Spinal cord (tissue), 9 donors: ENCODE measurements at regions not wholly inside any gene's neighbourhood (a gene's known extent, or its start where the extent isn't known, plus 50 kb on each side); places are given as distances from the start of the nearest gene placed in this dataset.

Source experiments
- DNase-seq, 6 donors: peaks; one replicate each; pipeline versions ENCODE4 v3.0.0 to v3.0.0-alpha.2; 2013 to 2015; ENCODE audit warnings: low spot score in 6 of 6, low read depth in 4 of 6
- H3K27ac ChIP-seq: one replicate; pipeline ENCODE4 v1.5.1; 2013; ENCODE audit warnings: low read depth, low read length, control low read depth
- H3K27me3 ChIP-seq: one replicate; pipeline ENCODE4 v1.6.1; 2013; ENCODE audit warnings: low read length; ENCODE audit not compliant: control insufficient read depth, insufficient read depth
- H3K36me3 ChIP-seq: one replicate; pipeline ENCODE4 v1.6.1; 2013; ENCODE audit warnings: low read length; ENCODE audit not compliant: control insufficient read depth, insufficient read depth
- H3K4me1 ChIP-seq: one replicate; pipeline ENCODE4 v1.6.1; 2013; ENCODE audit warnings: low read length; ENCODE audit not compliant: control insufficient read depth, insufficient read depth
- H3K4me3 ChIP-seq: one replicate; pipeline ENCODE4 v1.5.1; 2013; ENCODE audit warnings: low read depth, low read length, control low read depth
- H3K9me3 ChIP-seq: one replicate; pipeline ENCODE4 v1.6.1; 2013; ENCODE audit warnings: low read length; ENCODE audit not compliant: control insufficient read depth, insufficient read depth
- WGBS: methylation state at CpG from one replicate; pipeline ENCODE4 v1.1.5; 2013; ENCODE audit warnings: missing lambda C conversion rate; ENCODE audit not compliant: insufficient coverage; 5-methylcytosine and 5-hydroxymethylcytosine counted together
- donor health status: healthy.

DNA sequence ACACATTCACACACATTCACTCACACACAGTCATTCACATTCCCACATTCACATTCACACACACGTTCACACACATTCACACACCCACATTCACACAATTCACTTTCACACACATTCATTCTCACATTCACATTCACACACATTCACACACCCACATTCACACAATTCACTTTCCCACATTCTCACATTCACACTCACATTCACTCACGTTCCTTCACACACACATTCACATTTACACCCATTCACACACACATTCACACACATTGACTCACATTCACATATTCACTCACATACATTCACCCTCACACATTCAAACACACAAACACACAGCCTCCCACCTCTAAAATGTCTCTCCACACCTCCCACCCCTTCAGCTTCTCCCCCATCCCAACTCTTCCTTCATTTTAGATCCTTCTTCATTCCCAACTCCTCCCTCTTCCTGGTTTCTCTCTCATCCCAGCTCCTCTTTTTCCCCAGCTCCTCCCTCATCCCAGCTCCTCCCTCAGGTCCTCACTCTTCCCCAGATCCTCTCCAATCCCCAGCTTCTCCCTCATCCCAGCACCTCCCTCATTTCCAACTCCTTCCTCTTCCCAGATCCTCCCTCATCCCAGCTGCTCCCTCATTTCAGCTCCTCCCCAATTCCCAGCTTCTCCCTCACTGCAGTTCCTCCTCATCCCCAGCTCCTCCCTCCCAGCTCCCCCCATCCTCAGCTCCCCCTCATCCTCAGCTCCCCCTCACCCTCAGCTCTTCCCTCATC is 111.0 kb downstream of the FAM53A start:
- Histone ChIP-seq H3K27ac (no peak overlapping the region), H3K9me3 (no peaks in the 10 kb centered on the region), H3K4me3 (no peak overlapping the region), H3K27me3 (peaks cover 44% of the 10 kb centered on the region), H3K36me3 (peaks cover 3% of the 10 kb centered on the region), H3K4me1 (peaks cover 32% of the 10 kb centered on the region)
- WGBS: 76% methylated on average over 2 of the region's 2 CpGs
- no peak for DNase-seq

DNA sequence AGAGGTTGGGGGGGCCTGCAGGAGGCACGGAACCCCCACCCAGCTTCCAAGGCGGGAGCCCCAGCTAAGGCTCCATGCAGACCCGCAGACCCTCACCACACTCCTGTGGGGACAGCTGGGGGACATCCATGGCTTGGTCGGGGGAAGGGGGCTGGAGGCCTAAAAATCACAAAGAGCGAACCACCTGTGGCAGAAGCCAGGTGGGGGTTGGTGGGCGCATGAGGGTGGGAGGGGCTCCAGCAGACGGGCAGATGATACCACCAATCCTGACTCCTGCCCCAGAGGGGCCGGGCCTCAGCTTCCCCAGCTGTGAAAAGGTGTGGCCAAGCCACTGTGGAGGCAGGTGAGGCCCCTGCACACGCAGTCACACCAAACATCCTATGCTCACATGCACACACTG is 111.6 kb downstream of the FAM53A start:
- Histone ChIP-seq H3K9me3 (no peaks in the 10 kb centered on the region), H3K4me3 (no peak overlapping the region), H3K4me1 (peaks cover 32% of the 10 kb centered on the region), H3K36me3 (peaks cover 3% of the 10 kb centered on the region), H3K27me3 (peaks cover 37% of the 10 kb centered on the region), H3K27ac (no peak overlapping the region)
- WGBS: 53% methylated on average over 5 of the region's 9 CpGs
- DNase-seq: no peak

GRCh38 chr4:1572010-1572385 is 112.1 kb downstream of the FAM53A start:
- Histone ChIP-seq H3K4me3 (no peak overlapping the region), H3K9me3 (no peaks in the 10 kb centered on the region), H3K27me3 (peaks cover 34% of the 10 kb centered on the region), H3K4me1 (peaks cover 29% of the 10 kb centered on the region), H3K27ac (no peak overlapping the region), H3K36me3 (peaks cover 3% of the 10 kb centered on the region)
- no peak for DNase-seq
- WGBS: 68% methylated on average over 5 of the region's 10 CpGs

- H3K4me1 ChIP-seq: peaks cover 23% of the 10 kb centered on the region
- no peak overlapping the region for H3K4me3 ChIP-seq
- H3K27me3 ChIP-seq: peaks cover 34% of the 10 kb centered on the region
- no peak for DNase-seq
- H3K27ac ChIP-seq: no peak overlapping the region
- peaks cover 3% of the 10 kb centered on the region for H3K36me3 ChIP-seq
- H3K9me3 ChIP-seq: no peaks in the 10 kb centered on the region
- WGBS: 76% methylated on average over 19 of the region's 22 CpGs
These were observed 112.7 kb downstream of the FAM53A start for GRCh38 chr4:1571165-1572009.

DNA sequence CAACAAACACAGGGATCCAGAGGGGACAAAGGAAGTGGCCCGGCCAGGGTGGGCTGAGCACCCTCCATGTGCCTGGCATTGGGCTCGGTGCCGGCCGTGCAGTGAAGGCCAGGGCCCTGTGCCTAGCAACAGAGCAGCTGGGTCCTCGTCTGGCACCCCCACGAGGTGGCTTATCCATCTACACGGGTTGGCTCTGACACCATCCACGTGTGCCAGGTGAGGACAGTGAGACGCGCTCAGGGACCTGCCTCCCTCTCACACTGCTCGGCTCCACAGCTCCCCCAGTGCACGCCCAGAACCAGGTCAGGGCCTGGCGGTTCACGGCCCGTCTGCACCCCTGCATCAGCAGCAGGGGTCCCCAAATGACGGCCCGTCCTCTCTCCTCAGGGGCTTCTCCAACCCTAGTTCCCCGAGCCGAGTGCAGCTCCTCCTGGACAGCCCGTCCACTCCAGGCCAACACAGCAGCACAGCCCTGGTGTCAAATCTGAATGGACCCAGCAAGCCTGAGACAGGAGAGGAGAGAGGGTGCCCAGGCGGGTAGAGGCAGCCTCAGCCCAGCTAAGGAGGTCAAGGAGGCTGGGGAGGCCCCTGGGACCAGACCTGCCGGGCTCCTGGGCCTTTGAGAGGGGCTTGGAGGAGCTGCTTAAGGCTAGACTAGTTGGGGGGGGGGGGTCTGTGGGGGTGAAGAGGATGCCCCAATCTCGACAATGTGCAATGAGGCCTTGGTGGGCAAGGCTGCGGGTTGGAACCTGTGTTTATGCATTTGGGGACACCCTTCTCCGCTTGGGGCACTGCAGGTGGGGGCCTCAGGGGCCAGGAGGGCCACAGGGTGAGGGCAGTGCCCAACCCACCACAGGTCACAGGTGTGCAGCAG is 113.6 kb downstream of the FAM53A start:
- no peak for DNase-seq
- H3K9me3 ChIP-seq: no peaks in the 10 kb centered on the region
- WGBS: 72% methylated on average over 24 of the region's 25 CpGs
- H3K4me1 ChIP-seq: peaks cover 15% of the 10 kb centered on the region
- H3K27me3 ChIP-seq: peaks cover 26% of the 10 kb centered on the region
- peaks cover 3% of the 10 kb centered on the region for H3K36me3 ChIP-seq
- no peak overlapping the region for H3K27ac ChIP-seq
- no peak overlapping the region for H3K4me3 ChIP-seq

DNA sequence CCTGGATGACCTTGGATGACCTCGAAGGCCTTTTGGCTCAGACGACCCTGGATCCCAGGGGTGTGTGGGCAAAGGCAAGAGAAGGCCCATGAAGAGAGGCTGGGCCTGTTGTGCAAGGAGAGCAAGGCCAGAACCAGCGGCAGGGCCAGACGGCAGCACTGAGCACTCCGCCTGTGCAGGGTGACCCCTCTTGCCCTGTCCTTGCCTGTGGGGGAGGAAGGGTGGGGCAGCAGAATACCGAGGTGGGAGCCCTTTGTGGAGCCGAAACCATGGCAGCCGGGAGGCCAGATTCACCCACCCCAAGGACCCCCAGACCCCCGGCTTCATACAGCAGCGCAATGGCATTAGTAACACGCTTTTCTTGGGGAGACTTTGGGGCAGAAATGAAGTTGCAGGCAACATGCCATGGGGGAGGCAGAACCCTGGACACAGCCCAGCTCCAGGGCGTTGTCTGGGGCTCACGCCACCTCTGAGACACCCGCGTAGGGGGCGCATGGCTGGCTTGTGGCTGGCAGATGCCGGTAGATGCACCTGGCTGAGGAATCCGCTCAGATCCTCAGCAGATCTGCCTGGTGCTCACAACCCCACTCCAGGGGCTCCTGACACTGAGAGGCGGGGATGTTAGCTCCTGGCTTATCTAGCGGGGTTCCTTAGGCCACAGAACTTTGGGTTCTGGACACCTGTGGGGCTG is 114.5 kb downstream of the FAM53A start:
- DNase-seq: no peak
- no peak overlapping the region for H3K4me3 ChIP-seq
- H3K4me1 ChIP-seq: peaks cover 8% of the 10 kb centered on the region
- 82% methylated on average over 16 of the region's 20 CpGs for WGBS
- no peaks in the 10 kb centered on the region for H3K9me3 ChIP-seq
- peaks cover 3% of the 10 kb centered on the region for H3K36me3 ChIP-seq
- peaks cover 20% of the 10 kb centered on the region for H3K27me3 ChIP-seq
- H3K27ac ChIP-seq: no peak overlapping the region

DNA sequence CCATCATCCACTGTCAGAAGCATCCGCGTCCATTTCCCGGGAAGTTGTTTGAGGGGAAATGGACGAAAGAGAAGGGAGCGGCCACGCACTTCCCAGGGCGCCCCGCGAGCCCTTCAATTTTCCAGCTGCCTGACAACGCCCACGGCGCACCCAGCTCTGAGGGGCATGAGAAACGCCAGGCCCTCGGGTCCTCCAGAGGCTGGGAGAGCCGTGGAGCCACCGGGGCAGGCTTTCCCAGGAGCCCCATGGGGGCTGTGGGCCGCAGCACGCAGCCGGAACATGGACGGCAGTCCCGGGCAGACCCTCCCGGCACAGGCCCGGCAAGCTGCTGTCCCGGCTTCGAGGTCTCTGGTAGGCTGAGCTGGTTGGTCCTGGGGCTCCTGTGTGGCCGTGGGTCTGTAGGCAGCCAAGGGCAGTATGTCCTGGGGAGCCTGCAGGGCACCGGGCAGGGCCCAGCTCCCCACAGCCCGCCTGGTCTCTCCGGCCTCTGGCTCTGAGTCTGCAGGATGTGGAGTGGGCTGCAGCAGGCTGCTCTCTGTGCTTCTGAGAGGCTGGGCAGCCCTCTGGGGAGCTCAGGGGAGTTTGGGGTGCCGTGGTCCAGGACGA is 115.2 kb downstream of the FAM53A start:
- Histone ChIP-seq H3K4me3 (no peak overlapping the region), H3K27me3 (peaks cover 13% of the 10 kb centered on the region), H3K4me1 (peaks cover 8% of the 10 kb centered on the region), H3K36me3 (peaks cover 3% of the 10 kb centered on the region), H3K9me3 (no peaks in the 10 kb centered on the region), H3K27ac (no peak overlapping the region)
- DNase-seq: no peak
- 68% methylated on average over 30 of the region's 31 CpGs for WGBS

DNA sequence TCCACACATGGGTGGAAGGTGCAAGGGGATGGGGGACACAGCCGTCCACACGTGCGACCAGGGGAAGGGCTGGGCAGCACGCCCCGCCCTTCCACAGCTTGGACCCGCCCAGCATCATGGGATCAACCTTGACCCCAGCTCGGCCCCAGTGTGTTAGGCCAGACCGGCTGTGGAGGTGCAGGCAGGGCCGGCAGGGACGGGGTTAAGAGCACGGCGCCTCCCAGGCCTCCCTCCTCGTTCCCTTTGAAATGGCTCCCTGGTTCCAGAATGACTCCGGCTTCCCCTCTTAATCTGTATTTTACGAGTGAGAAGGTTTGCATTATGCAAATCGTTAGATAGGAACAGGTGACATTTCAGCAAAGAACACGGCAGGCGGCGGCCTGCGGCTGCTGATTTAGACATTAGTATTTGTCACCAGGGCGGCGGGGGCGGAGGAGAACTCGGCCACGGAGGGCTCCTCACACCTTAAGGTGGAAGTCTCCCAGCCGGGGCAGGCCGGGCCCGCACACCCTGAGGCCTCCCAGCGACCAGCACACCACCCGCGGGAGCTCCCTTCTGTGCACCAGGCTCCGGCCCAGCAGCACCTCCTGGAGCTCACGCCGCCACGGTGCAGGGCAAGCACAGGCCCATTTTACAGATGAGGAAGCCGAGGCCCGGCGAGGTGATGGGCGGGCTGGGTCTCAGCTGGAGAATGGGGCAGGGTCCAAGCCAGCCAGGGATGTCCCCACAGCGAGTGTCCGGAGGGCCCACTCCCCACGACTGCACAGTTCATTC is 116.1 kb downstream of the FAM53A start:
- DNase-seq: peak in 1 of 6 donors; percentile 89
- peaks cover 8% of the 10 kb centered on the region for H3K4me1 ChIP-seq
- no peaks in the 10 kb centered on the region for H3K9me3 ChIP-seq
- peaks cover 12% of the 10 kb centered on the region for H3K27me3 ChIP-seq
- H3K27ac ChIP-seq: no peak overlapping the region
- H3K4me3 ChIP-seq: no peak overlapping the region
- 47% methylated on average over 34 of the region's 42 CpGs for WGBS
- peaks cover 3% of the 10 kb centered on the region for H3K36me3 ChIP-seq
